HUDEP-2 (cell line): ENCODE measurements at regions not wholly inside any gene's neighbourhood (a gene's known extent, or its start where the extent isn't known, plus 50 kb on each side); places are given as distances from the start of the nearest gene placed in this dataset.
"Not testable (repeated sequence)": the region's sequence is repeated elsewhere in the genome, so short reads cannot be mapped to it uniquely, and the experiment has no call there.

ENCODE experiments used
- DNase-seq, 76 experiments: peaks; one replicate each; lab custom pipeline; 2025; ENCODE audit not compliant: unreplicated experiment in 76 of 76; lab: John Stamatoyannopoulos, UW

DNA sequence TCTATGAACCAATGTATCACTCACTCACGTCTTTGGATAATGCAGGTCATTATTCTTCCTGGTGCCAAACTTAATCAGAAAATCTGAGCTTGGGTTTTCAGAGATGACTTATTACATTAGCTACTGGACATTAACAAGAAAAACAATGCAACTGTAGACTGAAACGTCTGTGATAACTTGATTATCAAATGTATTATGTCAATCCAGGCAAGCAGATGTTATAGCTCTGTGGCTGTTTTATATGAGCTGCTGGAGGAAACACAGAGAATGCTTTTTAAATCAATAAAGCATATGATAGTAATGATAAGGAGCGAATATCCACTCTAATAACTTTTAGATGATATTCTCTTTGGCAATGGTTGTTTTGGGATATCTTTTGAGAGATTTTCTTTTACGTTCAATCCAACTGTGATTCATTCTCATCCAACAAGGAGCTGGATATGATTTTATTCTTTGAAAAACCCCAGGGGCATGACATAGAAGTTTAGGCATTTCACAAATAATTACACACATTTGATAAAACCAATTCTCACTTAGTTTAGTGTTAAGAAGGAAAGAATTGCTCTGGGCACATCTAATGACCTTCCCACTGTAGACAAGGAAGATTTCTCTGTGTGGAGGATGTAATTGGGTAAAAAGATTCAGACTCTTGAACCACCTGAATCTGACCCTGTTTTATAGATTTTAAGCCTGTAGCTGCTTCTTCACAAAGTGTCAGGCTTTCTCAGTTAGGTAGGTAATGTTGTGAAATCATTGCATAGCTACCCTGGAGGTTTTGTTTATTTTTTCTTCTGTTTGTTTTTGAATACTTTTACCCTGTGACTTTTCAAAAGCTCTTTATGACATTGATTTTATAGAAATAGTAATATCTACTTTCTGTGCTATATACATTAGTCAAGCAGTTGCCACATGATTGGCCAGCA lies 1124.7 kb downstream of the DNAJB9 start:
- DNase-seq, result no peak

DNA sequence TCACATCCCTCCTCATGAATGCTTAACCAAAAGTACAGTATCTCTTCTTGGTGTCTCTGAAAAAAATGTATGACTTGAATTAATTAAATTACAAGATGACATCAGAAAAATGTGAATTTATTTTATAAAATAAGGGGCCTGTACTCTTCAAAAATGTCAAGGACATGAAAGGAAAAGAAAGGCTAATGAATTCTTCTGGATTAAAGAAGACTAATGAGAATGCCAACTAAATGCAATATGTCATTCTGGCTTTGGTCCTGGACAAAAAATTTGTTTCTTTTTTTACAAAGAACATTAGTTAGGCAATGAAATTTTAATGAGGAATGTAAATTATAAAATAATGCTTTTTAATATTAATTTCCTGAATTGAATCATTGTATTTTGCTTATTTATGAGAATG lies 1125.7 kb downstream of the DNAJB9 start:
- DNase-seq, result no peak

DNA sequence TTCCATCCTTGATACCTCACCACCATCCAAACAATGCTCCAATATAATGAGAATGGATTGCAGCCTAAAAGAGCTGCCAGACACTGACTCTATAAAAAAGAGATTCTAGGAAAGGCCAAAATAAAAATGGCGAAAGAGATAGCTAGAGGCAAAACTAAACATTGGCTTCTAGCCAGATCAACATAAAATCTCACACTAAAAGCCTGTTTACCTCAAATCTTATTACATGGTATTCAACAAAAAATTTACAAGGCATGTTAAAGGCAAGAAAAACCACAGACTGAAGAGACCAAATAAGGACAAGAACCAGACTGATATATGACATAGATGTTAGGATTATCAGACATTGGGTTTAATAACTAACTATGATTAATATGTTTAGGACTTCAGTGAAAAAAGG lies 1127.0 kb downstream of the DNAJB9 start:
- no peak for DNase-seq

DNA sequence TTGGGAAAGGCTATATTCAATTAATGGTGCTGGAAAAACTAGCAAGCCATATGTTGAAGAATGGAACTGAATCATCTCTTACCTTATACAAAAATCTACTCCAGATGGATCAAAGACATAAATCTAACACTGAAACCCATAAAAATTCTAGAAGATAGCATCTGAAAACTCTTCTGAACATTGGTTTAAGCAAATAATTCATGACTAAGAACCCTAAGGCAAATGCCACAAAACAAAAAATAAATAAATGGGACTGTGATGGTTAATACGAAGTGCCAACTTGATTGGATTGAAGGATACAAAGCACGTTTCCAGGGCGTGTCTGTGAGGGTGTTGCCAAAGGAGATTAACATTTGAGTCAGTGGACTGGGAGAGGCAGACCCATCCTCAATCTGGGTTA lies 1130.0 kb downstream of the DNAJB9 start:
- DNase-seq, result no peak

DNA sequence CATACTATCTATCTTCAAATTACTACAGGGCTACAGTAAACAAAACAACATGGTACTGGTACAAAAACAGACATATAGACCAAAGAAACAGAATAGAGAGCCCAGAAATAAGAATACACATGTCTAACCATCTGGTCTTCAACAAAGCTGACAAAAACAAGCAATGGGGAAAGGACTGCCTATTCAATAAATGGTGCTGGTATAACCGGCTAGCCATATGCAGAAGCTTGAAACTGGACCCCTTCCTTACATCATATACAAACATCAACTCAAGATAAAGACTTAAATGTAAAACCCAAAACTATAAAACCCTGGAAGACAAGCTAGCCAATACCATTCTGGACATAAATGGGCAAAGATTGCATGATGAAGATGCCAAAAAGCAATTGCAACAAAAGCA lies 1143.7 kb downstream of the DNAJB9 start:
- DNase-seq, result no peak

DNA sequence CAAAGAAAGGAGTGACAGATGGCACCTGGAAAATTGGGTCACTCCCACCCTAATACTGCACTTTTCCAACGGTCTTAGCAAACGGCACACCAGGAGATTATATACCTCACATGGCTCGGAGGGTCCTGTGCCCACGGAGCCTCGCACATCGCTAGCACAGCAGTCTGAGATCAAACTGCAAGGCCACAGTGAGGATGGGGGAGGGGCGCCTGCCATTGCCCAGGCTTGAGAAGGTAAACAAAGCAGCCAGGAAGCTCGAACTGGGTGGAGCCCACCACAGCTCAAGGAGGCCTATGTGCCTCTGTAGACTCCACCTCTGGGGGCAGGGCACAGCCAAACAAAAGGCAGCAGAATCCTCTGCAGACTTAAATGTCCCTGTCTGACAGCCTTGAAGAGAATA lies 1149.7 kb downstream of the DNAJB9 start:
- DNase-seq, result not testable (repeated sequence)

DNA sequence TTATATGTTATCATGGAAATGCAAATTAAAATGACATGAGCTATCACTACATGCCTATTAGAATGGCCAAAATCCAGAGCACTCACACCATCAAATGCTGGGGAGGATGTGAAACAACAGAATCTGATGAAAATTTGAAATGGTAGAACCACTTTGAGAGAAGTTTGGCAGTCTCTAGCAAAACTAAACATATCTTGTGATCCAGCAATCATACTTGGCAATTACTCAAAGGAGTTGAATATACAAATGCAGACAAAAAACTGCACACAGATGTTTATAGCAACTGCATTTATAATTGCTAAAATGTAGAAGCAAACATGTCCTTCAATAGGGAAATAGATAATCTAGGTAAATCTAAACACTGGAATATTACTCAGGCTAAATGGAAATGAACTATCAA lies 1164.9 kb downstream of the DNAJB9 start:
- DNase-seq, result no peak

DNA sequence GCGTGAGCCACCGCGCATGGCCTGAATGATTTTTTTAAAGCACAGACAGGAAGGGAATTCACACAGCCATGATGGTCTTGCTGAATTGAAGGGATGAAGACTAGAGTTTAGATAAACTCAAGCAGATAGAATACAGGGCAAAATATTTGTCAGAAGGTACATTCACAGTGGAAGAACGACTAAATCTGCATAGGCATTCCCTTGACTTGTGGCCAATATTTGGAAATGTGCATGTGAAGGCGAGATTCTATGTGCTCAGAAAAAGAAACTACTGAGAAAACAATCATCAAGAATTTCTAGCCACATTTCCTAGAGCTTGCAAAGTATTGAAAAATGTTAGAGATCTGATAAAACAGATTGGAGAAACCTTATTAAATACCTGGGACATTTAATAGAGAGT lies 1166.2 kb downstream of the DNAJB9 start:
- no peak for DNase-seq

DNA sequence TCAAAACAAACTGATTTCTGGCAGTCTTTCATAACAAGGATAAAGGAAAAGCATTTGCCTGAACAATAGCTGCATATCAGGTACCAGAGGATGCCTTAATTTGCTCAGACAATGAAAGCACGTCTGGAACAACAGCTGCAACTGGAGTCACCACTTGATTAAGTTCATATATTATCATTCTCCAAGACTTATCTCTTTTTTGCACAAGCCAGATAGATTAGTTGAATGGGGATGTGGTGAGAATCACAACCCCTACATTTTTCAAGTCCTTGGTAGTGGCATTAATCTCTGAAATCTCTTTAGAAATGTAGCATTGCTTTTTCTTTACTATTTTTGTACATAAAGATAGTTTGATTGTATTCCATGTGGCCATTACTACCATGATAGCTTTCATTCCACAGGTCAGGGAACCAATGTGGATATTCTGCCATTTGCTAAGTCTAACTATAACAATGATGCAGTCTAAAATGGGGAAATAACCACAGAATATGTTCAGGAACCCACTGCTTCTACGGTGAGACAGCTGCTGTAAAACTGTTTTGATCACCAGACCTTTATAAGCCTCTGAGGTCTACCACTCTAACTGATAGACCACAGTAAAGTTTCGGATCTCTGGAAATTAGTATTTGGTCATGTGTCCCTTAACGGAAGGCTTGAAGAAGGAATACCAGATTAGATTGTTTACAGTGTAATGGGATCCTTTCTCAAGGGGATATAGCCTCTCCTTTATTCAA lies 1176.2 kb downstream of the DNAJB9 start:
- DNase-seq, result no peak

DNA sequence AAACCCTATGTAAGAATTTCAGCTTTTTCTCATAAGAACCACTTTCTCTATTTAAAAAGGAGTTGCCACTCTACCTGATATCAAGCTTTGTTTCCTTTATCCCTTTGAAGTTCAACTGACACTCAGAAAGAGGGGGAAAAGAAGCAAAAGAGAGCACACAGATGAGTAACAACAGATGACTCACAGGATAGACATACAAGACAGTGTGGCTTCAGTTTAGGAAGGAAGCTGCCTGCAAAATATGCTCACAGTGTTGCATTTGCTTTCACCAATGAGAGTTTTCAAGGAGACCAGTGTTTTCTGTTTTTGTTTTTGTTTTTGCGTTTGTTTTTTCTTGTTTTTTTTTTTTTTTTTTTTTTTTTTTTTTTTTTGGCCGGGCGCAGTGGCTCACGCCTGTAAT lies 1181.6 kb downstream of the DNAJB9 start:
- no peak for DNase-seq

DNA sequence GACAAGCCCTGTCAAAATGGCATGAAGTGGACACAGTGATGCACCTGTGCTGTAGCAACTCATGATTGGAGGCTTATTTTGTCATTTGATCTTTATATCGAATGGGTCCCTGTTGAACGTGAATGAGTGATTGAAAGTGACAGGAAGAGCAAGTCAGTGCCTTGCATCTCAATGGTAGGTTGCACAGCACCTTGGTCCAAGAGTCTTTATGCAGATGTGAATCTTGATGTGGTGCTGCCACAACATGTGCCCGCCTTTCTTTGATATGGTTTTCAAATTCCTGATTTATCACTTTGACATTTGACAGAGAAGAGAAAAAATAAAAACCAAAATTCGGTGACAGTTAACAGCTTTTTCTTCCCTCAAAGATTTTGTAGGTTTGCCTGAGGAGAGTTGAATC lies 1182.4 kb downstream of the DNAJB9 start:
- DNase-seq, result no peak

DNA sequence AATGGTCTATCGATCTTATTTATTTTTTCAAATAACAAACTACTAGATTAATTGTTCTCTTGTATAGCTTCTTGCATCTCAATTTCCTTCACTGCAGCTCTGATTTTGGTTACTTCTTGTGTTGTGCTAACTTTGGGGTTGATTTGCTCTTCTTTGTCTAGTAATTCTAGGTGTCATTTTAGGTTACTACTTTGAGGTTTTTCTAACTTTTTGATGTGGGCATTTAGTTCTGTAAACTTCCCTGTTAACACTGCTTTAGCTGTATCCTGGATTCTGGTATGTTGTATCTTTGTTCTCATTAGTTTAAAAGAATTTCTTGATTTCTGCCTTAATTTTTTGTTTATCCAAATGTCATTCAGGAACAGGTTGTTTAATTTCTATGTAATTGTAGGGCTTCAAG lies 1188.0 kb downstream of the DNAJB9 start:
- no peak for DNase-seq

DNA sequence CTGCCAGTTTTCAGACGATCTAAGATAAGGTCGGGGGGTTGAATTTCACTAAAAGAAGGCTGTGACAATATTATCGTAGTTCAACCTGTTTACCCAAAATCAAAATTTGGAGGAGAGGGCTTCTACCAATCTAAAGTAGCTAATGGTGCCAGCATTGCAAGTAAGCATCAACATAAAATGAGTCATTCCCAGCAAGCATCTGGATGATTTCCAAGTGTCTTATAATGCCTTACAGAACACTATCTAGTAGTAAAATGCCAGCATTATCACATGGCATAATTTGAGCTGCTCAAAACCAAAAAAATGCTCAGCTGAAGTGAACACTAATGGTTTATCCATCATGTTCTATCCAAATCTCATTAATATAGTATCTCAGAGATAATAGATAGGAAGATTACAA lies 1193.9 kb downstream of the DNAJB9 start:
- no peak for DNase-seq

DNA sequence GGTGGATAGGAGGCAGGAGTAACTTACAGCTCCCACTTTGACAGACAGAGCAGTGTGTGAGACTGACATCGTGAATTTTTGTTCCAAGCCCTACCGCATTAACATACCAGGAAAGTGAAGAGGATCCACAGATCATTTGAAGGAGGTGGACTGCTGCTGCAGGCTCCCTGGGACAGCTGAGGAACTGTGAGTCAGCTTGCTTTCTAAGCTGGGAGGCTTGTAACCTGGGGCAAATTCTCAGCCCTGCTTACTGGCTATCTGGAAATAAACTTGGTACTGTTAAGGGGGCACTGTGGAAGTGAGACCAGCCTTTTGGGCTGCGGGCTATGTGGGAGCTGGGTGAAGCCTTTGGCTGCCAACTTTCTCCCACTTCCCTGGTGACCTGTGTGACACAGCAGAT lies 1202.5 kb downstream of the DNAJB9 start:
- no peak for DNase-seq

DNA sequence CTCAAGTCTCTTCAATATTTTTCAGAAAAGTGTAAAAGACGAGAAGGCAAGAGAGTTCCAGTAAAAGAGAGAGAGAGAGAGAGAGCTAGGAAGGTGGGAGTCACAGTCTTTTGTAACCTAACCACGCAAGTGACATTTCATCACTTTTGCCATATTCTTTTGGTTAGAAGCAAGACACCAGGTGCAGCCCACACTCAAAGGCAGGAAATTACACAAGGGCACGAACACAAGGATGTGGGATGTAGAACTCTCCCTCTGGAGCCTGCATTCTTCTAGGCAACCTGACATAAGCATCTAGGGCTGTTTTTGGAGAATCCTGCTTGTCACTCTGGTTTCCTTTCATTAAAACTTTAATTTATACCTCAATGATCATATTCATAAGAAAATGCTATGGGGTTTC lies 1213.1 kb downstream of the DNAJB9 start:
- DNase-seq, result no peak

DNA sequence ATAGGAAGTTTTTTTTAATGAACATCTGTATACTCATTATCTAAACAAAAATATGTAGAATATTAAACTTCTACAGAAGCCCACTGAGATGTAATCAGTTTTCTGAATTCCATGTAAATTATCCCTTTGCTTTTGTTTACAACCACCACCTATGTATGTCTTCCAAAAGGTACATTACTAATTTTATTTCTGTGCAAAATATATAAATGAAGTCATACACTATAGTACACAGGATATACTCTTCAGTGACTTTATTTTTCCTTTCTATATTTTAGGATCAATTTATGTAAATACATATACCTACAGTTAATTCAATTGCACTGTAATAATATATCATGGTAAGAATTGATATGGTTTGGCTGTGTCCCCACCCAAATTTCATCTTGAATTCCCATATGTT lies 1236.9 kb downstream of the DNAJB9 start:
- DNase-seq, result no peak

DNA sequence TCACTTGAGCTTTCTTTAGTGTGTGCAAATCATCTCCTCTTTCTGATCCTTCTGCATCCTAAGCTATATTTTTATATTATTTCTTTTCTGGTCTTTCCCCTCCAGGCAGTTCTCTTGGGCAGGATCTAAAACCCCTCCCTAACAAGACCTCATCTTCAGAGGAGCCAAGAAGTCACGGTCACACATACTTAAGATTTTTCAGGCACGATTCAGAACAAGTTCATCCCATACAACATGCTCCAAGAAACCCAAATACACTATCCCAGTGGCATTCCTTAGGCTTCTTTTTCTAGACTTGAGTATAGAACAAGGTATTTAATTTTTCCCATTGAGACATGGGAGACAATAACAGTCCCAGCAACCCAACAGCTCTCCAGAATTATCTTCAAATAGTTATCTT lies 1251.5 kb downstream of the DNAJB9 start:
- DNase-seq, result no peak

DNA sequence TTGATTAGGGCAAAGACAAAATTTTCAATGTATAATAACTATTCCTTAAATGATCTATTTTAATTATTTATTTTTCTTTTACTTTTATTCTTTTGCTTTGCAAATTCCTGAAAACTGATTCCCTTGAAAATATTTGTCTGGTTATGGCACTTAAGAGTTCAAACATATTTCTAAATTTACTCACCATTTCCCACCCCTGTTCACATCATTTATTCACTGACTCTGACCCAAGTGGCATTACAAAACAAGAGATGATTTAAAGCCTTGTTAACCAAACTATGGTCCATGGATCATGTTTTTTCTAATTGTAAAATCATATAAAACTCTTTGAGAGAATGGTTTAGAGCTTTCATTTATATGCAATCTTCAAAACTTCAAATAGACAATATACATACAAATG lies 1256.1 kb upstream of the LRRN3 start:
- DNase-seq, result no peak

DNA sequence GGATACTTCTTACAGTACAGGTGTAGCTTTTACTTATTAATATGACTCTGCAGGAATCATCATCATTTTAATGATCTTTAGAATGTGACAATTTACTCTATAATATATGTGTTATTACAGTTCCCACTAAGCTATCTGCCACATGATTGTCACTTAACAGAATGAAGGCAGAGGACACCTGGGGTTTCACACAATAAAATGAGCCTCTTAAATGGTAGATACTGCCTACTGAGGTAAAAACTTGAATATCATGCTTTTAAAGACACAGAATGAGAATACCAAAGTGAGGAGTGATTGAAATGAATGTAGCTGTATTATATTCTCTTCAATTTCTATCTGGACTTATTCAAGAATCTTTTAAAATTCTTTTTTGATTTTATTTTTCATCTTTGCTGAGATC lies 1255.3 kb upstream of the LRRN3 start:
- DNase-seq, result no peak

DNA sequence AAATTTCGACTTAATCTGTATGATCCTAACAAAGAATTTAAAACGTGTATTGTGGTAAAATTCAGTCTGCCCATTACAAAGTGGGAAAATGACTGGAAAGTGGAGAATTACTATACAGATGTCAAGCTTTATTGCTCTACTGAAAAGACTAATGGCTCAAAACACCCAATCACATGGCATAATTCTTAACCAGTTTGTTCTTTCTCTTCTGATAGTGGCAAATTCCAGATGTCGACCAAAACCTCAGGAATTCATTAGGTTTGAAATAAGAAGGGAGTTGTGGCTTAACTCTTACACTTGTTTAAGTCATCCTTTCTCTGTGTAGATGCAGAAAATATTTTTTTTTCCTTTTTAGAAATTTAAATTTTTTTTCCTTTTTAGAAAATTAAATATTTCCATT lies 1254.9 kb upstream of the LRRN3 start:
- no peak for DNase-seq

DNA sequence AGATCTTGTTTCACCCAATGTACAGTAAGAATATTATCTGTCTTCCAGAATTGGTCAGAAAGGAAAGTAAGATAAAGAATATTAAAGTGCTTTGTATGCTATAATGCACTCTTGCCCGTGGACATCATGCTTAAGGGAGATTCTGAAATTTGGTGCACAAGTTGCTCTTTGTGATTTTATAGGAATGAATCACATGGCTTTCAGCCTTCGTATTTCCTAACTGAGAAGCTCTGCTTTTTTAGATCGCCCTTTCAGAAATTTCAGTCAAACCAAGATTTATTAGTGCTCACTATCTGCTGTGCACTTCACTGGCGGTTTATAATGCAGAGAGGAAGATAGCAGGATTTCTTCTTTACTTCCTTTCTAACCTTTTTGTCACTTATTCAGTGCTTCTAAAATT lies 1248.5 kb upstream of the LRRN3 start:
- no peak for DNase-seq

DNA sequence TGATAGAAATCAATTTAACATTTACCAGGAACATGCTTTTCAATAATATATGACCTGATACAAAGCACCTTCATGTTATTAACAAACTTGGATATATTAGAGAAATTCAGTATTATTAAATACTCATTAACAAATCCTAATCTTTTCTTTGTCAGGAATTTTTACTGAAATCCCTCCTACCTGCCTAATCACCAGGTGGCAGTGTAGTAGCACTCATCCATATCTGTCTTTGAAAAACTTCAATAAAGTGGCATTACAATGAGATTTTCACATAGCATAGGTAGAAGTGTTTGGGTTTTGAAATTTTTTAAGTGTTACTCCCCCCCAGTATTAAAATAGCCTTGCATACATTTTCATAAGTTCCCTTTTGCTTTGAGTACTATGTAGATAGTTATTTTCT lies 1246.6 kb upstream of the LRRN3 start:
- no peak for DNase-seq
